ENCODE measurements at regions not wholly inside any gene's neighbourhood (a gene's known extent, or its start where the extent isn't known, plus 50 kb on each side); places are given as distances from the start of the nearest gene placed in this dataset.
"Not testable (repeated sequence)": the region's sequence is repeated elsewhere in the genome, so short reads cannot be mapped to it uniquely, and the experiment has no call there.

GRCh38 chr21:31819692-31820091 is 53.1 kb upstream of the HUNK start:
- not testable (repeated sequence) for H3K27ac ChIP-seq (ENCODE audit: low read length); H3K27me3 ChIP-seq (ENCODE audit: control insufficient read depth, insufficient read depth, low read length); H3K9me3 ChIP-seq (replicated peaks; ENCODE audit: control insufficient read depth, low read depth, low read length); H3K4me1 ChIP-seq (ENCODE audit: control insufficient read depth, insufficient read depth, low read length); H3K4me3 ChIP-seq (ENCODE audit: low read length); DNase-seq; H3K36me3 ChIP-seq (ENCODE audit: control insufficient read depth, insufficient read depth, low read length)
- WGBS (ENCODE audit: insufficient coverage): 83% methylated on average over 2 of the region's 6 CpGs

- DNase-seq; H3K9me3 ChIP-seq (replicated peaks; ENCODE audit: control insufficient read depth, low read depth, low read length); H3K27me3 ChIP-seq (ENCODE audit: control insufficient read depth, insufficient read depth, low read length); H3K27ac ChIP-seq (ENCODE audit: low read length); H3K36me3 ChIP-seq (ENCODE audit: control insufficient read depth, insufficient read depth, low read length); H3K4me3 ChIP-seq (ENCODE audit: low read length); H3K4me1 ChIP-seq (ENCODE audit: control insufficient read depth, insufficient read depth, low read length): not testable (repeated sequence)
- no CpG with 5 or more reads among the region's 3 CpGs for WGBS (ENCODE audit: insufficient coverage)
Observed at GRCh38 chr21:31814356-31814755, 58.5 kb upstream of the HUNK start.

- Histone ChIP-seq H3K27ac (ENCODE audit: low read length) (no peak overlapping the region), H3K27me3 (ENCODE audit: control insufficient read depth, insufficient read depth, low read length) (no peaks in the 10 kb centered on the region)
- no CpG with 5 or more reads among the region's 1 CpG for WGBS (ENCODE audit: insufficient coverage)
Observed at GRCh38 chr21:31813862-31814261, 59.0 kb upstream of the HUNK start.

GRCh38 chr21:31804008-31804394 is 68.8 kb upstream of the HUNK start:
- Histone ChIP-seq H3K27me3 (ENCODE audit: control insufficient read depth, insufficient read depth, low read length) (peaks cover 2% of the 10 kb centered on the region), H3K4me3 (ENCODE audit: low read length) (no peak overlapping the region), H3K9me3 (replicated peaks; ENCODE audit: control insufficient read depth, low read depth, low read length) (no peaks in the 10 kb centered on the region), H3K4me1 (ENCODE audit: control insufficient read depth, insufficient read depth, low read length) (peaks cover 7% of the 10 kb centered on the region), H3K36me3 (ENCODE audit: control insufficient read depth, insufficient read depth, low read length) (no peaks in the 10 kb centered on the region), H3K27ac (ENCODE audit: low read length) (no peak overlapping the region)
- DNase-seq: no peak
- 10% methylated on average over 2 of the region's 5 CpGs for WGBS (ENCODE audit: insufficient coverage)

More at GRCh38 chr21:31813862-31814261, 59.0 kb upstream of the HUNK start:
- no peaks in the 10 kb centered on the region for H3K9me3 ChIP-seq (replicated peaks; ENCODE audit: control insufficient read depth, low read depth, low read length)
- no peaks in the 10 kb centered on the region for H3K36me3 ChIP-seq (ENCODE audit: control insufficient read depth, insufficient read depth, low read length)
- H3K4me3 ChIP-seq (ENCODE audit: low read length): no peak overlapping the region
- no peak for DNase-seq
- H3K4me1 ChIP-seq (ENCODE audit: control insufficient read depth, insufficient read depth, low read length): no peaks in the 10 kb centered on the region

- 72% methylated on average over 10 of the region's 20 CpGs for WGBS (ENCODE audit: insufficient coverage)
- DNase-seq: peak; percentile 29
- no peaks in the 10 kb centered on the region for H3K9me3 ChIP-seq (replicated peaks; ENCODE audit: control insufficient read depth, low read depth, low read length)
- H3K27ac ChIP-seq (ENCODE audit: low read length): no peak overlapping the region
- peaks cover 10% of the 10 kb centered on the region for H3K4me1 ChIP-seq (ENCODE audit: control insufficient read depth, insufficient read depth, low read length)
- no peaks in the 10 kb centered on the region for H3K36me3 ChIP-seq (ENCODE audit: control insufficient read depth, insufficient read depth, low read length)
- peaks cover 2% of the 10 kb centered on the region for H3K27me3 ChIP-seq (ENCODE audit: control insufficient read depth, insufficient read depth, low read length)
- H3K4me3 ChIP-seq (ENCODE audit: low read length): no peak overlapping the region
Observed at GRCh38 chr21:31803039-31804007, 69.5 kb upstream of the HUNK start.

GRCh38 chr21:31802331-31802730 is 70.4 kb upstream of the SCAF4 start:
- Histone ChIP-seq H3K27me3 (ENCODE audit: control insufficient read depth, insufficient read depth, low read length) (peaks cover 2% of the 10 kb centered on the region), H3K4me3 (ENCODE audit: low read length) (no peak overlapping the region), H3K4me1 (ENCODE audit: control insufficient read depth, insufficient read depth, low read length) (peaks cover 10% of the 10 kb centered on the region), H3K9me3 (replicated peaks; ENCODE audit: control insufficient read depth, low read depth, low read length) (no peaks in the 10 kb centered on the region), H3K36me3 (ENCODE audit: control insufficient read depth, insufficient read depth, low read length) (no peaks in the 10 kb centered on the region), H3K27ac (ENCODE audit: low read length) (no peak overlapping the region)
- DNase-seq: no peak
- WGBS (ENCODE audit: insufficient coverage): 33% methylated on average over 1 of the region's 7 CpGs

- Histone ChIP-seq H3K4me1 (ENCODE audit: control insufficient read depth, insufficient read depth, low read length) (peaks cover 10% of the 10 kb centered on the region), H3K4me3 (ENCODE audit: low read length) (no peak overlapping the region), H3K36me3 (ENCODE audit: control insufficient read depth, insufficient read depth, low read length) (no peaks in the 10 kb centered on the region), H3K27ac (ENCODE audit: low read length) (no peak overlapping the region), H3K9me3 (replicated peaks; ENCODE audit: control insufficient read depth, low read depth, low read length) (no peaks in the 10 kb centered on the region), H3K27me3 (ENCODE audit: control insufficient read depth, insufficient read depth, low read length) (peaks cover 2% of the 10 kb centered on the region)
- DNase-seq: no peak
- WGBS (ENCODE audit: insufficient coverage): 7% methylated on average over 3 of the region's 10 CpGs
Observed at GRCh38 chr21:31801551-31802219, 69.8 kb upstream of the SCAF4 start.

- peaks cover 2% of the 10 kb centered on the region for H3K27me3 ChIP-seq (ENCODE audit: control insufficient read depth, insufficient read depth, low read length)
- no peak overlapping the region for H3K4me3 ChIP-seq (ENCODE audit: low read length)
- DNase-seq: peak; percentile 37
- no peaks in the 10 kb centered on the region for H3K36me3 ChIP-seq (ENCODE audit: control insufficient read depth, insufficient read depth, low read length)
- no peaks in the 10 kb centered on the region for H3K9me3 ChIP-seq (replicated peaks; ENCODE audit: control insufficient read depth, low read depth, low read length)
- no peak overlapping the region for H3K27ac ChIP-seq (ENCODE audit: low read length)
- whole genome bisulfite sequencing (ENCODE audit: insufficient coverage): 43% methylated on average over 9 of the region's 15 CpGs
- peaks cover 10% of the 10 kb centered on the region for H3K4me1 ChIP-seq (ENCODE audit: control insufficient read depth, insufficient read depth, low read length)
Observed at GRCh38 chr21:31798842-31799704, 67.2 kb upstream of the SCAF4 start.

GRCh38 chr21:31795992-31796391 is 64.1 kb upstream of the SCAF4 start:
- Histone ChIP-seq H3K4me1 (ENCODE audit: control insufficient read depth, insufficient read depth, low read length) (peaks cover 10% of the 10 kb centered on the region), H3K4me3 (ENCODE audit: low read length) (no peak overlapping the region), H3K27me3 (ENCODE audit: control insufficient read depth, insufficient read depth, low read length) (no peaks in the 10 kb centered on the region), H3K36me3 (ENCODE audit: control insufficient read depth, insufficient read depth, low read length) (no peaks in the 10 kb centered on the region), H3K27ac (ENCODE audit: low read length) (no peak overlapping the region), H3K9me3 (replicated peaks; ENCODE audit: control insufficient read depth, low read depth, low read length) (no peaks in the 10 kb centered on the region)
- DNase-seq: peak; percentile 55
- 50% methylated on average over 1 of the region's 3 CpGs for WGBS (ENCODE audit: insufficient coverage)

GRCh38 chr21:31790420-31790819 is 58.5 kb upstream of the SCAF4 start:
- not testable (repeated sequence) for H3K36me3 ChIP-seq (ENCODE audit: control insufficient read depth, insufficient read depth, low read length); H3K4me3 ChIP-seq (ENCODE audit: low read length); H3K4me1 ChIP-seq (ENCODE audit: control insufficient read depth, insufficient read depth, low read length); DNase-seq; H3K27ac ChIP-seq (ENCODE audit: low read length); H3K9me3 ChIP-seq (replicated peaks; ENCODE audit: control insufficient read depth, low read depth, low read length); H3K27me3 ChIP-seq (ENCODE audit: control insufficient read depth, insufficient read depth, low read length)
- no CpG with 5 or more reads among the region's 5 CpGs for WGBS (ENCODE audit: insufficient coverage)

Data from muscle of leg (tissue), 3 donors.